Ishikawa (cell line): ENCODE measurements at regions not wholly inside any gene's neighbourhood (a gene's known extent, or its start where the extent isn't known, plus 50 kb on each side); places are given as distances from the start of the nearest gene placed in this dataset.

Source experiments
- CEBPB ChIP-seq: IDR thresholded peaks from 2 replicates; pipeline ENCODE4 v1.6.1; 2012
- CREB1 ChIP-seq: IDR thresholded peaks from 2 replicates; pipeline ENCODE4 v1.6.1; 2012; ENCODE audit warnings: low read depth
- EGR1 ChIP-seq: IDR thresholded peaks from 2 replicates; pipeline ENCODE4 v1.6.1; 2012
- EP300 ChIP-seq: IDR thresholded peaks from 2 replicates; pipeline ENCODE4 v1.6.1; 2012; ENCODE audit warnings: borderline replicate concordance
- FOXM1 ChIP-seq: IDR thresholded peaks from 2 replicates; pipeline ENCODE4 v1.6.1; 2012; ENCODE audit warnings: low read depth, borderline replicate concordance
- MAX ChIP-seq: IDR thresholded peaks from 2 replicates; pipeline ENCODE4 v1.6.1; 2012
- NFIC ChIP-seq: IDR thresholded peaks from 2 replicates; pipeline ENCODE4 v1.6.1; 2012
- RAD21 ChIP-seq: IDR thresholded peaks from 2 replicates; pipeline ENCODE4 v1.6.1; 2012; ENCODE audit warnings: low read depth
- TAF1 ChIP-seq: IDR thresholded peaks from 2 replicates; pipeline ENCODE4 v1.6.1; 2012; ENCODE audit warnings: low read depth, mild to moderate bottlenecking
- TCF12 ChIP-seq: IDR thresholded peaks from 2 replicates; pipeline ENCODE4 v1.6.1; 2012; ENCODE audit warnings: low read depth
- TEAD4 ChIP-seq: IDR thresholded peaks from 2 replicates; pipeline ENCODE4 v1.6.1; 2012
- YY1 ChIP-seq: IDR thresholded peaks from 2 replicates; pipeline ENCODE4 v1.6.1; 2012; ENCODE audit warnings: low read depth
- ZBTB7A ChIP-seq: IDR thresholded peaks from 2 replicates; pipeline ENCODE4 v1.6.1; 2012; ENCODE audit warnings: low read depth
- TF ChIP-seq, protein P1 (sequence below): IDR thresholded peaks from 2 replicates; pipeline ENCODE4 v1.6.1; 2012; ENCODE audit warnings: low read depth, mild to moderate bottlenecking
- TF ChIP-seq, protein P2 (sequence below): IDR thresholded peaks from 2 replicates; pipeline ENCODE4 v1.6.1; 2012

DNA sequence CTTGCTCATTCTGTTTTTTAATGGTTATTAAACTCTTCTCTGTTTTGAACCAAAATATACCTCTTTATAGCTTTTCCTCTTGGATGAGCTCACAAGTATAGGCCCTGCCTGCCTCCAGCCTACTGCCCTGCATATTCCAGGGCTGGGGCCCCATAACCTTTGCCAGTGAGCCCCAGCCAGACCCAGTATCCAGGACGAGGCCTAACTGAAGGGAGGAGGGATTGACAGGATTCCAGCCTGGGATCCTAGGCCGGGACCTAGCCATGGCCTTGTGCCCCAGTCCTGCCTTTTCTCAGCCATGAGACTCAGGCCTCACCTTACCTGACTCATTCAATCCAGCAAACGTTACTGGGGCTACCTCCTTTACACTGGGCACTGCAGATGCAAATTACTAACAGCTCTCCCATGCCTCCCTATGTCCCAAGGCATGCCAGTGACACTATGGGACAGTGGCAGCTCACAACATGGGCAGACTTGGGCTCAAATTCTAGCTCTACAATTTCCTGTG, 159.2 kb downstream of the DDX1 start:
- TF ChIP-seq YY1 (no peak), NFIC (no peak), EGR1 (no peak), FOXM1 (no peak), TCF12 (no peak)

GRCh38 chr2:15751477-15751876, 159.8 kb downstream of the DDX1 start:
- TF ChIP-seq NFIC, result no peak
- no peak for TF ChIP-seq MAX
- no peak for TF ChIP-seq CEBPB
- TF ChIP-seq EP300, result no peak
- TF ChIP-seq TCF12, result no peak
- no peak for TF ChIP-seq CREB1
- TF ChIP-seq, protein P1, sequence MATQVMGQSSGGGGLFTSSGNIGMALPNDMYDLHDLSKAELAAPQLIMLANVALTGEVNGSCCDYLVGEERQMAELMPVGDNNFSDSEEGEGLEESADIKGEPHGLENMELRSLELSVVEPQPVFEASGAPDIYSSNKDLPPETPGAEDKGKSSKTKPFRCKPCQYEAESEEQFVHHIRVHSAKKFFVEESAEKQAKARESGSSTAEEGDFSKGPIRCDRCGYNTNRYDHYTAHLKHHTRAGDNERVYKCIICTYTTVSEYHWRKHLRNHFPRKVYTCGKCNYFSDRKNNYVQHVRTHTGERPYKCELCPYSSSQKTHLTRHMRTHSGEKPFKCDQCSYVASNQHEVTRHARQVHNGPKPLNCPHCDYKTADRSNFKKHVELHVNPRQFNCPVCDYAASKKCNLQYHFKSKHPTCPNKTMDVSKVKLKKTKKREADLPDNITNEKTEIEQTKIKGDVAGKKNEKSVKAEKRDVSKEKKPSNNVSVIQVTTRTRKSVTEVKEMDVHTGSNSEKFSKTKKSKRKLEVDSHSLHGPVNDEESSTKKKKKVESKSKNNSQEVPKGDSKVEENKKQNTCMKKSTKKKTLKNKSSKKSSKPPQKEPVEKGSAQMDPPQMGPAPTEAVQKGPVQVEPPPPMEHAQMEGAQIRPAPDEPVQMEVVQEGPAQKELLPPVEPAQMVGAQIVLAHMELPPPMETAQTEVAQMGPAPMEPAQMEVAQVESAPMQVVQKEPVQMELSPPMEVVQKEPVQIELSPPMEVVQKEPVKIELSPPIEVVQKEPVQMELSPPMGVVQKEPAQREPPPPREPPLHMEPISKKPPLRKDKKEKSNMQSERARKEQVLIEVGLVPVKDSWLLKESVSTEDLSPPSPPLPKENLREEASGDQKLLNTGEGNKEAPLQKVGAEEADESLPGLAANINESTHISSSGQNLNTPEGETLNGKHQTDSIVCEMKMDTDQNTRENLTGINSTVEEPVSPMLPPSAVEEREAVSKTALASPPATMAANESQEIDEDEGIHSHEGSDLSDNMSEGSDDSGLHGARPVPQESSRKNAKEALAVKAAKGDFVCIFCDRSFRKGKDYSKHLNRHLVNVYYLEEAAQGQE, result no peak
- no peak for TF ChIP-seq YY1
- no peak for TF ChIP-seq EGR1
- no peak for TF ChIP-seq RAD21
- TF ChIP-seq TAF1, result no peak
- TF ChIP-seq ZBTB7A, result no peak
- no peak for TF ChIP-seq FOXM1
- TF ChIP-seq TEAD4, result no peak
- TF ChIP-seq, protein P2, sequence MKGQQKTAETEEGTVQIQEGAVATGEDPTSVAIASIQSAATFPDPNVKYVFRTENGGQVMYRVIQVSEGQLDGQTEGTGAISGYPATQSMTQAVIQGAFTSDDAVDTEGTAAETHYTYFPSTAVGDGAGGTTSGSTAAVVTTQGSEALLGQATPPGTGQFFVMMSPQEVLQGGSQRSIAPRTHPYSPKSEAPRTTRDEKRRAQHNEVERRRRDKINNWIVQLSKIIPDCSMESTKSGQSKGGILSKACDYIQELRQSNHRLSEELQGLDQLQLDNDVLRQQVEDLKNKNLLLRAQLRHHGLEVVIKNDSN, result no peak

DNA sequence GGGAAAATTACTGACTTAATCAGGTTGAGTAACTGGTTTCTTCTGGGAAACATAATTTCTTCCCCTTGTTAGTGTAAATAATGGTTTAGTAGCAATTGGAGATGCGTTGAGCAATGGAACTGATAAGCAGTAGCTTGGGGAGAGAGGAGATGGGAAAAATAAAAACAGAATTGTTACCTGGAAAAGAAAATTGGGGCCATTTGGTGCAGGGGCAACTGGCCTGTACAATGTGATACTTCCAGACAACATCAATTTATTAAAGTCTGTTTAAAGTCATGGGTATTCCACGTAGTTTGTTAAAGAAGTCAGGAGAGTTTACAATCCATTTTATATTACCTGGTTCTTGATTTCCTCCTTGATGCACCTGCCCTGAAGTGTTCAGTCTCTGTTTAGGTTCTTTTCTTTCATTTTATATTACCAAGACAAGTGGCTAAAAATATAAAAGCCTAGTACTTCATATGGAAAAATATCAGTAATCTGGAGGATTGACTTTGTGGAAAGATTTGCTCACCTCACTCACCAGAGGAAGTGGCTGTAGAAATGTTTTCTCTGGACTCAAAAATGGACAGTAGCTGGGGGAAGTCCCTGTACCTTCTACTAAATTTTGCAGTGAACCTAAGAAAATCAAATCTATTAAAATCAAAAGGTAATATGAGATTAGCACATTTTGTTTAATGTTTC, 161.0 kb downstream of the DDX1 start:
- TF ChIP-seq NFIC (no peak), EGR1 (no peak), FOXM1 (no peak), CEBPB (no peak), YY1 (no peak), ZBTB7A (no peak)
- TF ChIP-seq, protein P2, result no peak
- TF ChIP-seq, protein P1, result no peak

DNA sequence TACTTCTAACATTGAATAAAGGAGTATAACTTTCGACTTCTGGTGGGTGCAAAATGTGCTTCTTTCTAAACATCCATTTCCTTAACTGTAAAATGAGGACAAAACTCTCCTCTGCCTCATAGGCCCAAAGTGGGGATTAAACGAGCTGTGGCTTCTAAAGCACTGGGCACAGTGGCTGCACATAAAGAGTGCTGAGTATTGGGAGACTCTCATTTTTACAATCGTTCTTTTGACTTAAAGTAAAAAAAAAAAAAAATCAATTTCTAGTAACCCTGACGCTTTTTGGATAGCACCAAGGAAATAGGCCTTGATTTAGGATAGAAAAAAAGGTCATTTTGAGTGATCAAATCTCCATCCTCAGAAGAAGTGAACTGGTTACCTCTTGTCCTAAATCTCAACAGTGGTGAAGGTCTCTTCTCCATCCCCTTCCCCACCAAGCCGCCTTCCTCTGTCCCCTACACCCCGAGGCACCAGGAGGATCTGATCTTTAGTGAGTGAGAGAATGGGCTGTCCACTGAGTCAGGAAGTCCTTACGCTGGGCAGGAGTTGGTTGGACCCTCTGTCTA, 161.6 kb downstream of the DDX1 start:
- TF ChIP-seq CREB1 (no peak), TAF1 (no peak), CEBPB (no peak), RAD21 (no peak), EP300 (no peak), YY1 (no peak), EGR1 (no peak), TEAD4 (no peak)
- TF ChIP-seq, protein P1, result no peak
- TF ChIP-seq, protein P2, result no peak
